NOMO-1 treated with DMSO at 0.1 percent for 48 hours (cell line): ENCODE measurements at regions not wholly inside any gene's neighbourhood (a gene's known extent, or its start where the extent isn't known, plus 50 kb on each side); places are given as distances from the start of the nearest gene placed in this dataset.
"Not testable (repeated sequence)": the region's sequence is repeated elsewhere in the genome, so short reads cannot be mapped to it uniquely, and the experiment has no call there.

Experiments
- DNase-seq: peaks from one replicate; lab custom pipeline; 2025; ENCODE audit not compliant: unreplicated experiment; lab: John Stamatoyannopoulos, UW

- not testable (repeated sequence) for DNase-seq
These were observed 88.6 kb upstream of the NFIL3 start for GRCh38 chr9:91512235-91512634.

- DNase-seq = peak; percentile 61
These were observed 80.0 kb upstream of the NFIL3 start for GRCh38 chr9:91503673-91504081.

GRCh38 chr9:91502913-91503672 lies 79.5 kb upstream of the NFIL3 start:
- DNase-seq = no peak

GRCh38 chr9:91502475-91502874 lies 78.8 kb upstream of the NFIL3 start:
- DNase-seq = no peak

GRCh38 chr9:91500509-91501014 lies 76.9 kb upstream of the NFIL3 start:
- DNase-seq = no peak

- DNase-seq = no peak
These were observed 72.7 kb upstream of the NFIL3 start for GRCh38 chr9:91496351-91496750.

GRCh38 chr9:91495450-91495849 lies 71.8 kb upstream of the NFIL3 start:
- DNase-seq = no peak

GRCh38 chr9:91494751-91495150 lies 71.1 kb upstream of the NFIL3 start:
- no peak for DNase-seq

- no peak for DNase-seq
These were observed 68.6 kb upstream of the NFIL3 start for GRCh38 chr9:91492237-91492636.

GRCh38 chr9:91491624-91492023 lies 68.0 kb upstream of the NFIL3 start:
- no peak for DNase-seq

GRCh38 chr9:91489361-91489899 lies 65.8 kb upstream of the NFIL3 start:
- DNase-seq = no peak

- no peak for DNase-seq
These were observed 64.7 kb upstream of the NFIL3 start for GRCh38 chr9:91488341-91488740.

GRCh38 chr9:91486699-91487497 lies 63.3 kb upstream of the NFIL3 start:
- no peak for DNase-seq

- no peak for DNase-seq
These were observed 61.4 kb upstream of the NFIL3 start for GRCh38 chr9:91485006-91485405.

GRCh38 chr9:91483835-91484234 lies 60.2 kb upstream of the NFIL3 start:
- DNase-seq = no peak

- no peak for DNase-seq
These were observed 59.6 kb upstream of the NFIL3 start for GRCh38 chr9:91483189-91483691.

GRCh38 chr9:91481972-91482371 lies 58.3 kb upstream of the NFIL3 start:
- no peak for DNase-seq

GRCh38 chr9:91477106-91477505 lies 53.5 kb upstream of the NFIL3 start:
- no peak for DNase-seq

GRCh38 chr9:91474656-91475055 lies 51.0 kb upstream of the NFIL3 start:
- DNase-seq = no peak
